GM12878 (cell line): ENCODE measurements at regions not wholly inside any gene's neighbourhood (a gene's known extent, or its start where the extent isn't known, plus 50 kb on each side); places are given as distances from the start of the nearest gene placed in this dataset.

Experiments
- ATAC-seq: fragments of 200-7000 bp; cut with Tn5 transposase; 3 replicates; pipeline ENCODE4 v1.9.1; 2020; ENCODE audit warnings: mild to moderate bottlenecking, moderate library complexity
- BruUV-seq: library from RNA; stranded (reverse); fragments of 400-500 nt; replicated peaks from 2 replicates; lab custom pipeline; 2021; lab: Mats Ljungman, UMichigan
- CTCF ChIA-PET: fragments of 300-600 bp; sonication (Branson Sonifier 250); formaldehyde crosslinking; extraction: SDS; loops from one replicate; lab custom pipeline; 2021; ENCODE audit warnings: inconsistent platforms; lab: Yijun Ruan, JAX
- POLR2A ChIA-PET: fragments of 350-600 bp; formaldehyde crosslinking; extraction: SDS; loops from one replicate; lab custom pipeline; 2021; ENCODE audit warnings: inconsistent platforms; lab: Charles Lee
- RAD21 ChIA-PET: fragments of 300-600 bp; sonication (Branson Sonifier 250); formaldehyde crosslinking; loops from one replicate; lab custom pipeline; 2023; ENCODE audit warnings: antibody characterized with exemption; ENCODE audit not compliant: unreplicated experiment; lab: Charles Lee
- SMC1A ChIA-PET: fragments of 300-600 bp; sonication (Branson Sonifier 250); formaldehyde crosslinking; loops from one replicate; lab custom pipeline; 2023; ENCODE audit not compliant: unreplicated experiment, uncharacterized antibody; lab: Charles Lee
- DNase-seq: peaks from one replicate; pipeline ENCODE4 v3.0.0-alpha.2; 2011; ENCODE audit warnings: low read depth, low spot score
- FAIRE-seq: peaks from 3 replicates; lab custom pipeline; 2011; peaks lifted over from hg19 to GRCh38; lab: Jason Lieb, UNC
- H2AFZ ChIP-seq: 2 replicates; pipeline ENCODE4 v1.6.0; 2011; ENCODE audit warnings: low read depth, low read length, control low read depth; ENCODE audit not compliant: control insufficient read depth
- H3K27ac ChIP-seq: 2 replicates; pipeline ENCODE4 v1.5.1; 2011; ENCODE audit warnings: control low read depth; ENCODE audit not compliant: control insufficient read depth, insufficient read depth
- H3K27me3 ChIP-seq, 2 experiments: replicated peaks in 1 of 2; 2 replicates each; pipeline versions ENCODE4 v1.6.0 to v1.6.1; 2011; ENCODE audit warnings: low read length in 1 of 2; ENCODE audit not compliant: control insufficient read depth in 2 of 2, insufficient read depth in 2 of 2
- H3K36me3 ChIP-seq, 2 experiments: 2 replicates each; pipeline ENCODE4 v1.5.1; 2011; ENCODE audit warnings: low read length in 1 of 2; ENCODE audit not compliant: control insufficient read depth in 2 of 2, insufficient read depth in 2 of 2
- H3K4me1 ChIP-seq: 2 replicates; pipeline ENCODE4 v1.6.1; 2011; ENCODE audit warnings: mild to moderate bottlenecking, low read length, moderate library complexity, mixed read lengths; ENCODE audit not compliant: control insufficient read depth, insufficient read depth
- H3K4me2 ChIP-seq: 2 replicates; pipeline ENCODE4 v1.6.0; 2011; ENCODE audit warnings: control low read depth; ENCODE audit not compliant: control insufficient read depth, insufficient read depth
- H3K4me3 ChIP-seq: fragments of 200-600 bp; sonication (generic); 2 replicates; pipeline ENCODE4 v1.5.1; 2016
- H3K79me2 ChIP-seq: 2 replicates; pipeline ENCODE4 v1.6.0; 2011; ENCODE audit warnings: low read length; ENCODE audit not compliant: control insufficient read depth, insufficient read depth
- H3K9ac ChIP-seq: 2 replicates; pipeline ENCODE4 v1.8.0; 2011; ENCODE audit warnings: low read length, control low read depth, mixed read lengths; ENCODE audit not compliant: control insufficient read depth, insufficient read depth
- H3K9me3 ChIP-seq: replicated peaks from 3 replicates; pipeline ENCODE4 v1.5.1; 2011; ENCODE audit warnings: mild to moderate bottlenecking, low read length; ENCODE audit not compliant: control insufficient read depth, insufficient read depth
- H4K20me1 ChIP-seq: 2 replicates; pipeline ENCODE4 v1.6.0; 2011; ENCODE audit not compliant: control insufficient read depth, insufficient read depth
- CHD1 ChIP-seq: IDR thresholded peaks from 2 replicates; pipeline ENCODE4 v1.6.1; 2012; ENCODE audit warnings: low read depth, low read length, improper control_type of control experiment
- FOXK2 ChIP-seq: fragments of 450-650 bp; IDR thresholded peaks from 2 replicates; pipeline ENCODE4 v1.6.1; 2017; ENCODE audit warnings: mild to moderate bottlenecking, moderate library complexity
- HDGF ChIP-seq: fragments of 450-650 bp; IDR thresholded peaks from 2 replicates; pipeline ENCODE4 v1.6.1; 2016; ENCODE audit warnings: antibody characterized with exemption
- IKZF1 ChIP-seq: fragments of 450-650 bp; conservative IDR thresholded peaks from 2 replicates; pipeline ENCODE4 v1.6.1; 2017; ENCODE audit warnings: antibody characterized with exemption, mild to moderate bottlenecking
- MEF2A ChIP-seq: IDR thresholded peaks from 2 replicates; pipeline ENCODE4 v1.6.1; 2011; ENCODE audit warnings: low read depth, mild to moderate bottlenecking, low read length, moderate library complexity; ENCODE audit not compliant: insufficient read depth
- NR2F1 ChIP-seq: fragments of 450-650 bp; conservative IDR thresholded peaks from 2 replicates; pipeline ENCODE4 v1.6.1; 2017; ENCODE audit warnings: mild to moderate bottlenecking
- PAX8 ChIP-seq: fragments of 450-650 bp; IDR thresholded peaks from 2 replicates; pipeline ENCODE4 v1.6.1; 2017; ENCODE audit warnings: mild to moderate bottlenecking, moderate library complexity
- SUPT20H ChIP-seq: IDR thresholded peaks from 2 replicates; pipeline ENCODE4 v1.6.1; 2011; ENCODE audit warnings: low read depth, mild to moderate bottlenecking, low read length, moderate library complexity, borderline replicate concordance; ENCODE audit not compliant: control insufficient read depth
- TARDBP ChIP-seq: IDR thresholded peaks from 2 replicates; pipeline ENCODE4 v1.6.1; 2016; ENCODE audit warnings: borderline replicate concordance
- TCF7 ChIP-seq: IDR thresholded peaks from 2 replicates; pipeline ENCODE4 v1.6.1; 2014; ENCODE audit warnings: antibody characterized with exemption, borderline replicate concordance
- ZNF622 ChIP-seq: fragments of 450-650 bp; IDR thresholded peaks from 2 replicates; pipeline ENCODE4 v1.6.1; 2017; ENCODE audit warnings: mild to moderate bottlenecking, inconsistent platforms
- WGBS: methylation state at CpG from one replicate; pipeline ENCODE4 v1.1.6; 2016; ENCODE audit warnings: low lambda C conversion rate; ENCODE audit not compliant: insufficient replicate concordance, insufficient coverage; ENCODE audit errors: missing lambda C conversion rate; 5-methylcytosine and 5-hydroxymethylcytosine counted together
- in situ Hi-C: fragments of 300-500 bp; cut with MboI; formaldehyde crosslinking; loops from 9 replicates; pipeline ENCODE4 v1.14.3; 2018; ENCODE audit warnings: mixed read lengths
- intact Hi-C: fragments of 100-400 bp; cut with micrococcal nuclease; formaldehyde crosslinking; loops from one replicate; pipeline ENCODE4 v1.14.2; 2022; ENCODE audit not compliant: unreplicated experiment
- TF ChIP-seq, protein P1 (sequence below): IDR thresholded peaks from 2 replicates; pipeline ENCODE4 v1.6.1; 2012; ENCODE audit warnings: low read depth, low read length, improper control_type of control experiment
- TF ChIP-seq, protein P2 (sequence below): fragments of 450-650 bp; IDR thresholded peaks from 2 replicates; pipeline ENCODE4 v1.6.1; 2016; ENCODE audit warnings: mild to moderate bottlenecking
- TF ChIP-seq, protein P3 (sequence below): fragments of 450-650 bp; formaldehyde crosslinking; IDR thresholded peaks from 2 replicates; pipeline ENCODE4 v1.4.0; 2022; ENCODE audit warnings: mild to moderate bottlenecking, moderate library complexity
- TF ChIP-seq, protein P4 (sequence below): fragments of 450-650 bp; IDR thresholded peaks from 2 replicates; pipeline ENCODE4 v1.6.1; 2017; ENCODE audit warnings: mild to moderate bottlenecking, moderate library complexity

DNA sequence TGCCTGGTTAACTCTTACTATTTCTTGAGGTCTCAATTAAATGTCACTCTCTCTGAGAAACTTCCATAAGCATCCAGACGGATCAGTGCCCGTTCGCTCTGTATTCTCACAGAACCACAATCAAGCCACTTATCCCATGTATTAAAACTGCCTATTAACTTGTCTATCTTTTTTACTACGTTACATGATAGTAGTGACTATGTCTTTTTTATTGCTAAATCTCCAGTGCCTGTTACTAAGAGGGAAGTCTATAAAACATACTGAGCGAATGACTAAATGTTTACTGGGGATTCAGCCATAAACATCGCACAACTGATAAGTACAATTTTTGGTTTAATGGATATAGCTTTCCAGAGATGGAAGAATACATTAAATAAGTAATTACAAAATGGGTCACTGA, 399.9 kb downstream of the NXPH1 start:
- Histone ChIP-seq H3K4me2 (no peak overlapping the region), H4K20me1 (no peaks in the 10 kb centered on the region), H3K79me2 (no peaks in the 10 kb centered on the region), H3K27ac (no peak overlapping the region), H3K27me3 (no peaks in the 10 kb centered on the region), H3K4me1 (no peaks in the 10 kb centered on the region), H2AFZ (no peak overlapping the region), H3K36me3 (no peaks in the 10 kb centered on the region), H3K9ac (no peak overlapping the region), H3K9me3 (no peaks in the 10 kb centered on the region), H3K4me3 (no peak overlapping the region)
- ATAC-seq (no peak), DNase-seq (no peak), FAIRE-seq (no peak)
- ChIA-PET POLR2A (no interaction called here), RAD21 (no interaction called here), CTCF (interaction anchor here (1.2 kb wide), 1 partner anchor 10 kb away, joined by 3 read pairs; no protein-coding TSS in a partner anchor), SMC1A (no interaction called here)
- WGBS: 42% methylated on average over 6 of the region's 6 CpGs
- no peak for TF ChIP-seq ZNF622
- no peak for TF ChIP-seq FOXK2
- TF ChIP-seq, protein P1, sequence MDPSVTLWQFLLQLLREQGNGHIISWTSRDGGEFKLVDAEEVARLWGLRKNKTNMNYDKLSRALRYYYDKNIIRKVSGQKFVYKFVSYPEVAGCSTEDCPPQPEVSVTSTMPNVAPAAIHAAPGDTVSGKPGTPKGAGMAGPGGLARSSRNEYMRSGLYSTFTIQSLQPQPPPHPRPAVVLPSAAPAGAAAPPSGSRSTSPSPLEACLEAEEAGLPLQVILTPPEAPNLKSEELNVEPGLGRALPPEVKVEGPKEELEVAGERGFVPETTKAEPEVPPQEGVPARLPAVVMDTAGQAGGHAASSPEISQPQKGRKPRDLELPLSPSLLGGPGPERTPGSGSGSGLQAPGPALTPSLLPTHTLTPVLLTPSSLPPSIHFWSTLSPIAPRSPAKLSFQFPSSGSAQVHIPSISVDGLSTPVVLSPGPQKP: no peak
- no peak for TF ChIP-seq TCF7
- no peak for TF ChIP-seq TARDBP
- TF ChIP-seq HDGF: no peak
- no peak for TF ChIP-seq PAX8
- TF ChIP-seq, protein P2, sequence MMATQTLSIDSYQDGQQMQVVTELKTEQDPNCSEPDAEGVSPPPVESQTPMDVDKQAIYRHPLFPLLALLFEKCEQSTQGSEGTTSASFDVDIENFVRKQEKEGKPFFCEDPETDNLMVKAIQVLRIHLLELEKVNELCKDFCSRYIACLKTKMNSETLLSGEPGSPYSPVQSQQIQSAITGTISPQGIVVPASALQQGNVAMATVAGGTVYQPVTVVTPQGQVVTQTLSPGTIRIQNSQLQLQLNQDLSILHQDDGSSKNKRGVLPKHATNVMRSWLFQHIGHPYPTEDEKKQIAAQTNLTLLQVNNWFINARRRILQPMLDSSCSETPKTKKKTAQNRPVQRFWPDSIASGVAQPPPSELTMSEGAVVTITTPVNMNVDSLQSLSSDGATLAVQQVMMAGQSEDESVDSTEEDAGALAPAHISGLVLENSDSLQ: no peak
- TF ChIP-seq, protein P3, sequence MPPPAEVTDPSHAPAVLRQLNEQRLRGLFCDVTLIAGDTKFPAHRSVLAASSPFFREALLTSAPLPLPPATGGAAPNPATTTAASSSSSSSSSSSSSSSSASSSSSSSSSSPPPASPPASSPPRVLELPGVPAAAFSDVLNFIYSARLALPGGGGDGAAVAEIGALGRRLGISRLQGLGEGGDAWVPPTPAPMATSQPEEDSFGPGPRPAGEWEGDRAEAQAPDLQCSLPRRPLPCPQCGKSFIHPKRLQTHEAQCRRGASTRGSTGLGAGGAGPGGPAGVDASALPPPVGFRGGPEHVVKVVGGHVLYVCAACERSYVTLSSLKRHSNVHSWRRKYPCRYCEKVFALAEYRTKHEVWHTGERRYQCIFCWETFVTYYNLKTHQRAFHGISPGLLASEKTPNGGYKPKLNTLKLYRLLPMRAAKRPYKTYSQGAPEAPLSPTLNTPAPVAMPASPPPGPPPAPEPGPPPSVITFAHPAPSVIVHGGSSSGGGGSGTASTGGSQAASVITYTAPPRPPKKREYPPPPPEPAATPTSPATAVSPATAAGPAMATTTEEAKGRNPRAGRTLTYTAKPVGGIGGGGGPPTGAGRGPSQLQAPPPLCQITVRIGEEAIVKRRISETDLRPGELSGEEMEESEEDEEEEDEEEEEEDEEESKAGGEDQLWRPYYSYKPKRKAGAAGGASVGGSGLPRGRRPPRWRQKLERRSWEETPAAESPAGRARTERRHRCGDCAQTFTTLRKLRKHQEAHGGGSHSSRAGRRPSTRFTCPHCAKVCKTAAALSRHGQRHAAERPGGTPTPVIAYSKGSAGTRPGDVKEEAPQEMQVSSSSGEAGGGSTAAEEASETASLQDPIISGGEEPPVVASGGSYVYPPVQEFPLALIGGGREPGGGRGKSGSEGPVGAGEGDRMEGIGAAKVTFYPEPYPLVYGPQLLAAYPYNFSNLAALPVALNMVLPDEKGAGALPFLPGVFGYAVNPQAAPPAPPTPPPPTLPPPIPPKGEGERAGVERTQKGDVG (CRISPR knock-in tag): no peak
- no peak for TF ChIP-seq NR2F1
- no peak for TF ChIP-seq CHD1
- TF ChIP-seq SUPT20H: no peak
- TF ChIP-seq, protein P4, sequence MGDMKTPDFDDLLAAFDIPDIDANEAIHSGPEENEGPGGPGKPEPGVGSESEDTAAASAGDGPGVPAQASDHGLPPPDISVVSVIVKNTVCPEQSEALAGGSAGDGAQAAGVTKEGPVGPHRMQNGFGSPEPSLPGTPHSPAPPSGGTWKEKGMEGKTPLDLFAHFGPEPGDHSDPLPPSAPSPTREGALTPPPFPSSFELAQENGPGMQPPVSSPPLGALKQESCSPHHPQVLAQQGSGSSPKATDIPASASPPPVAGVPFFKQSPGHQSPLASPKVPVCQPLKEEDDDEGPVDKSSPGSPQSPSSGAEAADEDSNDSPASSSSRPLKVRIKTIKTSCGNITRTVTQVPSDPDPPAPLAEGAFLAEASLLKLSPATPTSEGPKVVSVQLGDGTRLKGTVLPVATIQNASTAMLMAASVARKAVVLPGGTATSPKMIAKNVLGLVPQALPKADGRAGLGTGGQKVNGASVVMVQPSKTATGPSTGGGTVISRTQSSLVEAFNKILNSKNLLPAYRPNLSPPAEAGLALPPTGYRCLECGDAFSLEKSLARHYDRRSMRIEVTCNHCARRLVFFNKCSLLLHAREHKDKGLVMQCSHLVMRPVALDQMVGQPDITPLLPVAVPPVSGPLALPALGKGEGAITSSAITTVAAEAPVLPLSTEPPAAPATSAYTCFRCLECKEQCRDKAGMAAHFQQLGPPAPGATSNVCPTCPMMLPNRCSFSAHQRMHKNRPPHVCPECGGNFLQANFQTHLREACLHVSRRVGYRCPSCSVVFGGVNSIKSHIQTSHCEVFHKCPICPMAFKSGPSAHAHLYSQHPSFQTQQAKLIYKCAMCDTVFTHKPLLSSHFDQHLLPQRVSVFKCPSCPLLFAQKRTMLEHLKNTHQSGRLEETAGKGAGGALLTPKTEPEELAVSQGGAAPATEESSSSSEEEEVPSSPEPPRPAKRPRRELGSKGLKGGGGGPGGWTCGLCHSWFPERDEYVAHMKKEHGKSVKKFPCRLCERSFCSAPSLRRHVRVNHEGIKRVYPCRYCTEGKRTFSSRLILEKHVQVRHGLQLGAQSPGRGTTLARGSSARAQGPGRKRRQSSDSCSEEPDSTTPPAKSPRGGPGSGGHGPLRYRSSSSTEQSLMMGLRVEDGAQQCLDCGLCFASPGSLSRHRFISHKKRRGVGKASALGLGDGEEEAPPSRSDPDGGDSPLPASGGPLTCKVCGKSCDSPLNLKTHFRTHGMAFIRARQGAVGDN: no peak
- no peak for TF ChIP-seq IKZF1
- no peak for TF ChIP-seq MEF2A
- no TSS peak for BruUV-seq
- intact Hi-C loops: no loop called here
- in situ Hi-C loops: no loop called here
